HCT116 (cell line): ENCODE measurements at regions not wholly inside any gene's neighbourhood (a gene's known extent, or its start where the extent isn't known, plus 50 kb on each side); places are given as distances from the start of the nearest gene placed in this dataset.

ENCODE experiments used
- ATAC-seq: fragments of 200-7000 bp; cut with Tn5 transposase; 2 replicates; pipeline ENCODE4 v1.9.1; 2020; ENCODE audit warnings: mild to moderate bottlenecking, moderate library complexity
- BruUV-seq: library from RNA; stranded (reverse); fragments of 400-500 nt; replicated peaks from 2 replicates; lab custom pipeline; 2021; lab: Mats Ljungman, UMichigan
- CTCF ChIA-PET: fragments of 300-600 bp; sonication (Branson Sonifier 250); formaldehyde crosslinking; loops from one replicate; lab custom pipeline; 2021; ENCODE audit warnings: antibody characterized with exemption; lab: Charles Lee
- POLR2A ChIA-PET: fragments of 300-600, 350-600 bp; sonication (Branson Sonifier 250); formaldehyde crosslinking; loops from one replicate; lab custom pipeline; 2021; ENCODE audit warnings: antibody characterized with exemption; lab: Charles Lee
- RAD21 ChIA-PET, 2 experiments: fragments of 300-600 bp; sonication (Branson Sonifier 250); formaldehyde crosslinking; loops; one replicate each; lab custom pipeline; 2023; ENCODE audit warnings: low total read pairs in 2 of 2; ENCODE audit not compliant: uncharacterized antibody in 2 of 2, unreplicated experiment in 2 of 2, low non-redundant PET in 1 of 2; lab: Charles Lee
- DNase-seq: peaks from one replicate; pipeline ENCODE4 v3.0.0-alpha.2; 2010; ENCODE audit warnings: low read depth, low spot score
- H2AFZ ChIP-seq: fragments of 200-600 bp; shearing (Covaris generic), sonication (generic); 2 replicates; pipeline ENCODE4 v1.6.1; 2017; ENCODE audit warnings: low read depth, mixed run types, mixed read lengths, antibody characterized with exemption, low read length; ENCODE audit not compliant: poor library complexity, severe bottlenecking
- H3K27ac ChIP-seq: 2 replicates; pipeline ENCODE4 v1.5.1; 2012; ENCODE audit warnings: low read depth, low read length
- H3K27me3 ChIP-seq: fragments of 200-600 bp; sonication (generic); 2 replicates; pipeline ENCODE4 v1.6.1; 2016; ENCODE audit warnings: mixed run types, low read length, mixed read lengths; ENCODE audit not compliant: insufficient read depth
- H3K36me3 ChIP-seq, 2 experiments: fragments of 200-500 bp in 1 of 2; fragments of 200-600 bp in 1 of 2; sonication (Bioruptor generic) in 1 of 2; sonication (generic) in 1 of 2; 2 replicates each; pipeline versions ENCODE4 v1.5.1 to v1.6.1; 2014 to 2016; ENCODE audit warnings: low read length in 2 of 2, inconsistent platforms in 1 of 2, mixed read lengths in 1 of 2, mixed run types in 1 of 2; ENCODE audit not compliant: insufficient read depth in 2 of 2, control insufficient read depth in 1 of 2
- H3K4me1 ChIP-seq, 2 experiments: fragments of 200-600 bp in 1 of 2; sonication (generic) in 1 of 2; 2 replicates each; pipeline versions ENCODE4 v1.5.1 to v1.6.1; 2012 to 2017; ENCODE audit warnings: low read length in 2 of 2, inconsistent platforms in 1 of 2, mild to moderate bottlenecking in 1 of 2, mixed read lengths in 1 of 2, mixed run types in 1 of 2, moderate library complexity in 1 of 2; ENCODE audit not compliant: insufficient read depth in 2 of 2, control insufficient read depth in 1 of 2
- H3K4me2 ChIP-seq: fragments of 200-600 bp; sonication (generic); 2 replicates; pipeline ENCODE4 v1.6.1; 2017; ENCODE audit warnings: mixed run types, low read length, mixed read lengths
- H3K4me3 ChIP-seq, 2 experiments: fragments of 200-600 bp in 1 of 2; sonication (generic) in 1 of 2; replicated peaks in 1 of 2; 2 replicates each; pipeline ENCODE4 v1.5.1; 2011 to 2016; ENCODE audit warnings: low read length in 2 of 2, control low read depth in 1 of 2, low read depth in 1 of 2, mild to moderate bottlenecking in 1 of 2, mixed read lengths in 1 of 2, mixed run types in 1 of 2
- H3K79me2 ChIP-seq: fragments of 200-600 bp; sonication (generic); 2 replicates; pipeline ENCODE4 v1.6.1; 2017; ENCODE audit warnings: mild to moderate bottlenecking, mixed run types, low read length, moderate library complexity, mixed read lengths; ENCODE audit not compliant: insufficient read depth
- H3K9ac ChIP-seq: fragments of 200-600 bp; sonication (generic); 2 replicates; pipeline ENCODE4 v1.6.1; 2016; ENCODE audit warnings: low read length, mixed read lengths
- H3K9me2 ChIP-seq: fragments of 200-600 bp; sonication (generic), shearing (Covaris generic); 2 replicates; pipeline ENCODE4 v1.6.1; 2017; ENCODE audit warnings: mixed run types, mild to moderate bottlenecking, moderate library complexity; ENCODE audit not compliant: insufficient read depth
- H3K9me3 ChIP-seq, 2 experiments: fragments of 200-500 bp in 1 of 2; fragments of 200-600 bp in 1 of 2; sonication (Bioruptor generic) in 1 of 2; sonication (generic) in 1 of 2; 2 replicates each; pipeline ENCODE4 v1.6.1; 2014 to 2017; ENCODE audit warnings: low read length in 2 of 2, mixed read lengths in 2 of 2, inconsistent platforms in 1 of 2, low read depth in 1 of 2, mild to moderate bottlenecking in 1 of 2, mixed run types in 1 of 2, moderate library complexity in 1 of 2; ENCODE audit not compliant: control insufficient read depth in 1 of 2, insufficient read depth in 1 of 2
- H4K20me1 ChIP-seq: fragments of 200-600 bp; sonication (generic), shearing (Covaris generic); 2 replicates; pipeline ENCODE4 v1.6.1; 2017; ENCODE audit warnings: mixed run types, mild to moderate bottlenecking, moderate library complexity; ENCODE audit not compliant: insufficient read depth
- CBX3 ChIP-seq: IDR thresholded peaks from 2 replicates; pipeline ENCODE4 v1.6.1; 2012; ENCODE audit warnings: low read depth
- CEBPB ChIP-seq: IDR thresholded peaks from 2 replicates; pipeline ENCODE4 v1.6.1; 2012; ENCODE audit warnings: low read depth
- ELF1 ChIP-seq: IDR thresholded peaks from 2 replicates; pipeline ENCODE4 v1.6.1; 2012; ENCODE audit warnings: low read depth, borderline replicate concordance
- EZH2 ChIP-seq: fragments of 200-600 bp; sonication (generic); IDR thresholded peaks from 2 replicates; pipeline ENCODE4 v1.6.1; 2017; ENCODE audit warnings: antibody characterized with exemption, mixed run types
- EZH2phosphoT487 ChIP-seq: fragments of 200-600 bp; IDR thresholded peaks from 2 replicates; pipeline ENCODE4 v1.6.1; 2018; ENCODE audit warnings: antibody characterized with exemption, borderline replicate concordance
- FOSL1 ChIP-seq: IDR thresholded peaks from 2 replicates; pipeline ENCODE4 v1.6.1; 2012; ENCODE audit warnings: low read depth
- JUND ChIP-seq: IDR thresholded peaks from 2 replicates; pipeline ENCODE4 v1.6.1; 2012
- POLR2A ChIP-seq: IDR thresholded peaks from 2 replicates; pipeline ENCODE4 v1.7.0; 2011; ENCODE audit warnings: borderline replicate concordance; ENCODE audit not compliant: insufficient read depth, insufficient read length; ENCODE audit errors: extremely low read depth
- RAD21 ChIP-seq: IDR thresholded peaks from 2 replicates; pipeline ENCODE4 v1.6.1; 2012; ENCODE audit warnings: low read depth, mild to moderate bottlenecking
- REST ChIP-seq: IDR thresholded peaks from 2 replicates; pipeline ENCODE4 v1.6.1; 2012; ENCODE audit warnings: low read depth
- SIN3A ChIP-seq: IDR thresholded peaks from 2 replicates; pipeline ENCODE4 v1.6.1; 2012; ENCODE audit warnings: low read depth
- TCF7L2 ChIP-seq: IDR thresholded peaks from 2 replicates; pipeline ENCODE4 v1.7.0; 2011; ENCODE audit warnings: borderline replicate concordance, inconsistent platforms; ENCODE audit not compliant: insufficient read depth, insufficient read length; ENCODE audit errors: extremely low read depth
- YY1 ChIP-seq: IDR thresholded peaks from 2 replicates; pipeline ENCODE4 v1.6.1; 2011; ENCODE audit warnings: low read length, low read depth, moderate library complexity, mild to moderate bottlenecking; ENCODE audit not compliant: insufficient replicate concordance; ENCODE audit errors: extremely low read depth
- ZFX ChIP-seq: fragments of 450-650 bp; IDR thresholded peaks from 2 replicates; pipeline ENCODE4 v1.6.1; 2017
- ZNF274 ChIP-seq: fragments of 200-500 bp; sonication (Bioruptor generic); IDR thresholded peaks from 2 replicates; pipeline ENCODE4 v1.6.1; 2014; ENCODE audit warnings: mild to moderate bottlenecking, low read depth, low read length, inconsistent platforms
- intact Hi-C: fragments of 100-400 bp; cut with micrococcal nuclease; formaldehyde crosslinking; loops from 2 replicates; pipeline ENCODE4 v1.10.0; 2022
- TF ChIP-seq, protein P1 (sequence below), 3 experiments: fragments of 200-600 bp in 1 of 3; sonication (generic) in 1 of 3; IDR thresholded peaks in 2 of 3; conservative IDR thresholded peaks in 1 of 3; 2 replicates each; pipeline ENCODE4 v1.5.1; 2012 to 2017; ENCODE audit warnings: low read depth in 2 of 3, low read length in 2 of 3, antibody characterized with exemption in 1 of 3, borderline replicate concordance in 1 of 3, control low read depth in 1 of 3, mild to moderate bottlenecking in 1 of 3, mixed read lengths in 1 of 3, mixed run types in 1 of 3, moderate library complexity in 1 of 3; ENCODE audit not compliant: insufficient read depth in 1 of 3
- TF ChIP-seq, protein P2 (sequence below): IDR thresholded peaks from 2 replicates; pipeline ENCODE4 v1.6.1; 2011; ENCODE audit warnings: mild to moderate bottlenecking, low read length, moderate library complexity; ENCODE audit not compliant: insufficient replicate concordance; ENCODE audit errors: extremely low read depth
- TF ChIP-seq, protein P3 (sequence below): IDR thresholded peaks from 2 replicates; pipeline ENCODE4 v1.6.1; 2012

DNA sequence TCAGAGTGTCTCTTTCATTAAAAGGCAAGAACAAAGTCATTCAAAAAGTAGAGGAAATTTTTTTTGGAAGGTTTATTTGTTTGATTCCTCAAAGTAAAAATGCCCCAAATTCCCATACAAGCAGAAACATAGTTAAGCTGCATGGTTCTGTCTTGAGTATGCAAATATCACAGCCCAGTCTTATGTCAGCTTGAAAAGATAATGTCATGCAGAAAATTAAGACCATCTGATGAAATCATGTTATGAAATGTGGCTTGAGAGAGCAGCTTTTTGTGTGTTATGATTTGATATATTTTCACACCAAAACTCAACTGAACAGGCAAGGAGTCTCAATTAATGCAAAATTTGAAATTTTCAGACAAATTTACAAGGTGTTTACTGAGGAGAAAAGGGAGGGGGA lies 411.0 kb downstream of the LMO4 start:
- Histone ChIP-seq H3K9me3 (no peaks in the 10 kb centered on the region), H3K4me3 (no peak overlapping the region), H3K27ac (no peak overlapping the region), H4K20me1 (no peaks in the 10 kb centered on the region), H3K4me2 (no peak overlapping the region), H3K9me2 (no peaks in the 10 kb centered on the region), H2AFZ (no peak overlapping the region), H3K79me2 (no peaks in the 10 kb centered on the region), H3K4me1 (no peaks in the 10 kb centered on the region)
- ATAC-seq (no peak), DNase-seq (no peak)
- CTCF ChIA-PET, result no interaction called here
- POLR2A ChIA-PET, result no interaction called here
- intact Hi-C loops, result no loop called here
- RAD21 ChIA-PET, result no interaction called here
- no peak for TF ChIP-seq TCF7L2
- no peak for TF ChIP-seq RAD21
- TF ChIP-seq FOSL1, result no peak
- TF ChIP-seq, protein P1, sequence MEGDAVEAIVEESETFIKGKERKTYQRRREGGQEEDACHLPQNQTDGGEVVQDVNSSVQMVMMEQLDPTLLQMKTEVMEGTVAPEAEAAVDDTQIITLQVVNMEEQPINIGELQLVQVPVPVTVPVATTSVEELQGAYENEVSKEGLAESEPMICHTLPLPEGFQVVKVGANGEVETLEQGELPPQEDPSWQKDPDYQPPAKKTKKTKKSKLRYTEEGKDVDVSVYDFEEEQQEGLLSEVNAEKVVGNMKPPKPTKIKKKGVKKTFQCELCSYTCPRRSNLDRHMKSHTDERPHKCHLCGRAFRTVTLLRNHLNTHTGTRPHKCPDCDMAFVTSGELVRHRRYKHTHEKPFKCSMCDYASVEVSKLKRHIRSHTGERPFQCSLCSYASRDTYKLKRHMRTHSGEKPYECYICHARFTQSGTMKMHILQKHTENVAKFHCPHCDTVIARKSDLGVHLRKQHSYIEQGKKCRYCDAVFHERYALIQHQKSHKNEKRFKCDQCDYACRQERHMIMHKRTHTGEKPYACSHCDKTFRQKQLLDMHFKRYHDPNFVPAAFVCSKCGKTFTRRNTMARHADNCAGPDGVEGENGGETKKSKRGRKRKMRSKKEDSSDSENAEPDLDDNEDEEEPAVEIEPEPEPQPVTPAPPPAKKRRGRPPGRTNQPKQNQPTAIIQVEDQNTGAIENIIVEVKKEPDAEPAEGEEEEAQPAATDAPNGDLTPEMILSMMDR (IDR thresholded peaks at IDR 0.05 in 2 of 3, conservative IDR thresholded peaks at IDR 0.05 in 1 of 3; ENCODE audit: borderline replicate concordance in 1 of 3, insufficient read depth in 1 of 3, low read depth in 2 of 3, low read length in 2 of 3), result no peak
- no peak for TF ChIP-seq SIN3A
- TF ChIP-seq EZH2, result no peak
- TF ChIP-seq, protein P2, sequence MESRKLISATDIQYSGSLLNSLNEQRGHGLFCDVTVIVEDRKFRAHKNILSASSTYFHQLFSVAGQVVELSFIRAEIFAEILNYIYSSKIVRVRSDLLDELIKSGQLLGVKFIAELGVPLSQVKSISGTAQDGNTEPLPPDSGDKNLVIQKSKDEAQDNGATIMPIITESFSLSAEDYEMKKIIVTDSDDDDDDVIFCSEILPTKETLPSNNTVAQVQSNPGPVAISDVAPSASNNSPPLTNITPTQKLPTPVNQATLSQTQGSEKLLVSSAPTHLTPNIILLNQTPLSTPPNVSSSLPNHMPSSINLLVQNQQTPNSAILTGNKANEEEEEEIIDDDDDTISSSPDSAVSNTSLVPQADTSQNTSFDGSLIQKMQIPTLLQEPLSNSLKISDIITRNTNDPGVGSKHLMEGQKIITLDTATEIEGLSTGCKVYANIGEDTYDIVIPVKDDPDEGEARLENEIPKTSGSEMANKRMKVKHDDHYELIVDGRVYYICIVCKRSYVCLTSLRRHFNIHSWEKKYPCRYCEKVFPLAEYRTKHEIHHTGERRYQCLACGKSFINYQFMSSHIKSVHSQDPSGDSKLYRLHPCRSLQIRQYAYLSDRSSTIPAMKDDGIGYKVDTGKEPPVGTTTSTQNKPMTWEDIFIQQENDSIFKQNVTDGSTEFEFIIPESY, result no peak
- TF ChIP-seq ELF1, result no peak
- TF ChIP-seq ZFX, result no peak
- TF ChIP-seq, protein P3, sequence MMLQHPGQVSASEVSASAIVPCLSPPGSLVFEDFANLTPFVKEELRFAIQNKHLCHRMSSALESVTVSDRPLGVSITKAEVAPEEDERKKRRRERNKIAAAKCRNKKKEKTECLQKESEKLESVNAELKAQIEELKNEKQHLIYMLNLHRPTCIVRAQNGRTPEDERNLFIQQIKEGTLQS, result no peak
- TF ChIP-seq CBX3, result no peak
- TF ChIP-seq POLR2A, result no peak
- no peak for TF ChIP-seq YY1
- TF ChIP-seq REST, result no peak
- TF ChIP-seq JUND, result no peak
- TF ChIP-seq EZH2phosphoT487, result no peak
- no peak for TF ChIP-seq CEBPB
- TF ChIP-seq ZNF274, result no peak
- TF ChIP-seq, all 23 proteins: peak for 0
- Histone ChIP-seq H3K36me3 (no peaks in the 10 kb centered on the region), H3K9ac (no peak overlapping the region), H3K27me3 (no peaks in the 10 kb centered on the region)
- no TSS peak for BruUV-seq
